AG09309 (cell line): ENCODE measurements at regions not wholly inside any gene's neighbourhood (a gene's known extent, or its start where the extent isn't known, plus 50 kb on each side); places are given as distances from the start of the nearest gene placed in this dataset.

ENCODE experiments used
- DNase-seq: peaks from one replicate; pipeline ENCODE4 v3.0.0-alpha.2; 2010; ENCODE audit warnings: low read depth
- H3K4me3 ChIP-seq: 2 replicates; pipeline ENCODE4 v1.5.1; 2011; ENCODE audit warnings: mild to moderate bottlenecking, low read depth, low read length, moderate library complexity; ENCODE audit not compliant: control insufficient read depth
- TF ChIP-seq, protein P1 (sequence below): IDR thresholded peaks from 2 replicates; pipeline ENCODE4 v1.5.1; 2011; ENCODE audit warnings: mild to moderate bottlenecking, low read depth, low read length, inconsistent platforms; ENCODE audit not compliant: insufficient read depth, control insufficient read depth; ENCODE audit errors: missing control alignments

DNA sequence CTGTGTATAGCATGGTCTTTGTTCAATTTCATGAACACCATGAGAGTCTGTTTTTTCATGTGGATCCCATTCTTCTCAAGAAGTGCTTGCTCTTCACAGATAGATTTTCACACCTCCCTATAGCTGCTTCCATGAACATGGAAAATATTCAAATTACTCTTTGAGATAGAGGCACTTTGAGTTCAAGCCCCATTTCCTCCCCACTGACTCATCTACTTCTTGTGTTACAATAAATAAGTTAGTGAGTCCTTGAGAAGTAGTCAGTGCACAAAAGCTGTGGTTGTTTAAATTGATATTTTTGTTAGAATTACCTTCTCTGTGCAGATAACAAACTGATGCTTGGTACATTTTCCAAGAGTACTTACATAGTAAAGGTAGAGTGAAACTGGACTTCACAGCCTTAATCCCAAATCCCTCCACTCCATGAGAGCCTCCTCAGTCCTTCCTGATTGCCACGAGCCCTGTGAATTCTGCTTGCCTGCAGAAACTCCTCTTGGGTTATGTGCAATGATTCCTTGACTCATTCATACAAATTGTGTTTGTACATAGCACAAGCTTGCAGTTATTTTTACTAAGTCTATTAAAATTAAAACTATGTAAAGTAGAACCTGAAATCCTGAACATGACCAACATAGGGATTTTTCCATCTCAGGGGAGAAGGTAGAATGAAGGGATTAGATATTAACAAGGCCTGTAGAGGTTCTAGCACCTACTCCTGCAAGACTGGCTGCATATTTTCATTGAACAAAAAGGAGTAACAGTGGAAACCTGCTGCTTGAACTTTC, 496.2 kb downstream of the TNS3 start:
- no peak for DNase-seq
- TF ChIP-seq, protein P1, sequence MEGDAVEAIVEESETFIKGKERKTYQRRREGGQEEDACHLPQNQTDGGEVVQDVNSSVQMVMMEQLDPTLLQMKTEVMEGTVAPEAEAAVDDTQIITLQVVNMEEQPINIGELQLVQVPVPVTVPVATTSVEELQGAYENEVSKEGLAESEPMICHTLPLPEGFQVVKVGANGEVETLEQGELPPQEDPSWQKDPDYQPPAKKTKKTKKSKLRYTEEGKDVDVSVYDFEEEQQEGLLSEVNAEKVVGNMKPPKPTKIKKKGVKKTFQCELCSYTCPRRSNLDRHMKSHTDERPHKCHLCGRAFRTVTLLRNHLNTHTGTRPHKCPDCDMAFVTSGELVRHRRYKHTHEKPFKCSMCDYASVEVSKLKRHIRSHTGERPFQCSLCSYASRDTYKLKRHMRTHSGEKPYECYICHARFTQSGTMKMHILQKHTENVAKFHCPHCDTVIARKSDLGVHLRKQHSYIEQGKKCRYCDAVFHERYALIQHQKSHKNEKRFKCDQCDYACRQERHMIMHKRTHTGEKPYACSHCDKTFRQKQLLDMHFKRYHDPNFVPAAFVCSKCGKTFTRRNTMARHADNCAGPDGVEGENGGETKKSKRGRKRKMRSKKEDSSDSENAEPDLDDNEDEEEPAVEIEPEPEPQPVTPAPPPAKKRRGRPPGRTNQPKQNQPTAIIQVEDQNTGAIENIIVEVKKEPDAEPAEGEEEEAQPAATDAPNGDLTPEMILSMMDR: no peak
- H3K4me3 ChIP-seq: no peak overlapping the region

DNA sequence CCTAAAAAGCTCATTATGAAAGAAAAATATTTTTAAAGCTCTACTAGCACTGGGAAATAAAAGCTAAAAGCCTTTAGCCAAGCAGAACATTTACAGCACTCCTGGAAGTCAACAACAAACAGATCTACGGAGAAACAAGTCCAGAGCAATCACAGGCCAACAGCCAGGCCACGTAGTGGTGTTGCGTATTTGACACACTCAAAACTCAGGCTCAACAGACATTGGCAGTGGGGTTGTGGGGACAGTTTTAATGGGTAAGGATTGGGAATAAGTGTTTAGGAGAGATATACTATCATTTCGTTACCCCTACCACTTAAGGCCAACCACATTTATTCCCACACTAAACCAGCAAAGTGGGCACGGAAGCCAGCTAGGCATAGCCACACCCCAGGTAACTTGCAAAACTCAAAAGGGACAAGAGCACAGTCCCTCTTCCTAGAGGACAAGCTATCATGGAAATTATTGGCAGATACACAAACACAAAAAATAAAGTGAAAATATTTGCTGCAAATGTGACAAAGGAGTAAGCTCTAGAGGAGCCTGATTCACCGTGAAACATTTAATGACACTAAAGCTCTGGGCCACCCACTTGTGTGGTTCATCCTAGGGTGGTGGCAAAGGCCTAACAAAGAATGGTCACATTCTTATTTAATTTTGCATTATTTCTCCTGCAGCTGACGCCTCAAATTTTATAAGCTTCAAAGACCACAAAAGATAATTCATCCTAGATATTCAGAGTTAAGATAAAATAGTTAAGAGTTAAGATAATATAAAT, 498.2 kb downstream of the TNS3 start:
- H3K4me3 ChIP-seq: no peak overlapping the region
- TF ChIP-seq, protein P1: no peak
- no peak for DNase-seq

- no peak overlapping the region for H3K4me3 ChIP-seq
- no peak for DNase-seq
- TF ChIP-seq, protein P1: no peak
These were observed 501.1 kb downstream of the TNS3 start for GRCh38 chr7:47080816-47081215.

GRCh38 chr7:47078241-47078640, 503.7 kb downstream of the TNS3 start:
- H3K4me3 ChIP-seq: no peak overlapping the region
- no peak for DNase-seq
- TF ChIP-seq, protein P1: no peak

GRCh38 chr7:47074702-47075153, 507.2 kb downstream of the TNS3 start:
- no peak overlapping the region for H3K4me3 ChIP-seq

DNA sequence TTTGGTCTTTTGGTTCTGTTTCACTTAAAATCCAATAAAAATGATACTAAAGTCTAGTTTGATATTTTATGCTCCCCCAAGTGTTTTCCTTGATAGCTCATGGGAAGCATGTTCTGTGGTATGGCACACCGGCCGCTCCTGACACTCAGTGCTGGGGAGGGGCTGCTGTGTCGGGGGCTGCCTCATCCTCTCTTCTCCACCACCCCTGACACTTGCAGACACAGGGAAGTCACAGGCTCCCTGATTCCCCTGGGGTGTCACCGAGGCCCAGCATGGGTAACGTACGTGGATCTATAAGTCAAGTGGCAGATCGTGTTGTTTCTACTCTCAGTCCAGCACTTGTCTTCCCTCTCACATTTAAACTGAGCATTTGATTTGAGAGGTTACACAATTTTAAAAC, 508.6 kb downstream of the TNS3 start:
- no peak overlapping the region for H3K4me3 ChIP-seq
- TF ChIP-seq, protein P1: no peak
- no peak for DNase-seq

More at GRCh38 chr7:47074702-47075153, 507.2 kb downstream of the TNS3 start:
- DNase-seq: no peak
- TF ChIP-seq, protein P1: no peak
